HG02610 (cell line): ENCODE measurements at regions not wholly inside any gene's neighbourhood (a gene's known extent, or its start where the extent isn't known, plus 50 kb on each side); places are given as distances from the start of the nearest gene placed in this dataset.
"Not testable (repeated sequence)": the region's sequence is repeated elsewhere in the genome, so short reads cannot be mapped to it uniquely, and the experiment has no call there.

Experiments used
- ATAC-seq: cut with Tn5 transposase; IDR thresholded peaks from one replicate; pipeline ENCODE4 v1.9.1; 2021; ENCODE audit warnings: mild to moderate bottlenecking, moderate library complexity; ENCODE audit not compliant: unreplicated experiment

DNA sequence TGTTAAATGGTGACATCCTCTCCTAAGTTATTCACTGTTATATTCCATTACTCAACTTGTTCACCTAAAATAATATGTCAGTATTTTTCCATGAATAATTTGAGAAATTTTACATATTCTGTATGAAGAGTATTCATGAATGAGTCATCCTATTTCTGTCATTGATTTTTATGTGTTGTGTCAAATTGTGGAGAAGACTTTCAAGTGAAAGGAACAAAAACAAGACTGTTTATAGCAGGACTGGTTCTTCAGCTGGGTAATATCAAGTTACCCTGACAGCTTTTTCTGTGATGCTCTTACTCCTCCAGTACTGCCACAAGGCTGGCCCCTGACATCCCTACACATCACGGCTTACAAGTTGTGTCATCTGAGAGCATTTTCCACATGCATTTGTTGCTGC, 847.7 kb downstream of the NCAM2 start:
- ATAC-seq = no peak

DNA sequence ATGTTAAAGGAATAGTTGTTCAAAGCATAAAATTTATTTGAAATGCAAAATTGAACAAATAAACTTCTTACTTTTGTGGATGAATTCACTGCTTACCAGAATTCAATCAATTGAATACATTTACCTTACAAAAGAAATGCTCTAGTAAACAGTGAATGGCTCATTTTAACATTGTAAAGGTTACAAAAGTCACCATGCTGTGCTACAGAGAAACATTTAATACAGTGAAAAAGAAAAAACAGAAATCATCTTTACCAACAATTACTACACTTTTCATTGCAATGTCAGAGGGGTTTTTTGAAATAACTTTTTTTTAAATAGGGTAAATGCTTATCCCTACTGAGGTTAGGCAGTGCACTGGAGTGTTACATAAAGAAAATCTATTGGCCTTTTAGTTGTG, 853.0 kb downstream of the NCAM2 start:
- ATAC-seq = no peak

DNA sequence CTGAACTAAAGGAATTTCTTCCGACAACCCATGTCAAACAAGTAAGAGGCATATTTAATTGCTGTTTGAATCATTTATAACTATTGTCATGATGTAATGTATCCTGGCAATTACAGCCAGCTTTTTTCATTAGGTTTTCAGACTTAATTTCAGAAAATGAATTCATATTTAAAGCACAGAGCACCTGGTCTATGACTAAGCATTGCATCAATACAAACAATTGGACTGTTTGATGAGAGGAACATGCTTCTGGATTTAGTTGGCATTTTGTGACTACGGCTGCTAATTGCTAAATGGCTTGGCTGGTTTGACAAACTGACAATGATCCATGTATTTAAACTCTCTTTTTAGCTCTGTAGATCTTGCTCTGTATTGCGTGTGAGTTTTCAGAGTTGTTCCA, 853.4 kb downstream of the NCAM2 start:
- no peak for ATAC-seq

DNA sequence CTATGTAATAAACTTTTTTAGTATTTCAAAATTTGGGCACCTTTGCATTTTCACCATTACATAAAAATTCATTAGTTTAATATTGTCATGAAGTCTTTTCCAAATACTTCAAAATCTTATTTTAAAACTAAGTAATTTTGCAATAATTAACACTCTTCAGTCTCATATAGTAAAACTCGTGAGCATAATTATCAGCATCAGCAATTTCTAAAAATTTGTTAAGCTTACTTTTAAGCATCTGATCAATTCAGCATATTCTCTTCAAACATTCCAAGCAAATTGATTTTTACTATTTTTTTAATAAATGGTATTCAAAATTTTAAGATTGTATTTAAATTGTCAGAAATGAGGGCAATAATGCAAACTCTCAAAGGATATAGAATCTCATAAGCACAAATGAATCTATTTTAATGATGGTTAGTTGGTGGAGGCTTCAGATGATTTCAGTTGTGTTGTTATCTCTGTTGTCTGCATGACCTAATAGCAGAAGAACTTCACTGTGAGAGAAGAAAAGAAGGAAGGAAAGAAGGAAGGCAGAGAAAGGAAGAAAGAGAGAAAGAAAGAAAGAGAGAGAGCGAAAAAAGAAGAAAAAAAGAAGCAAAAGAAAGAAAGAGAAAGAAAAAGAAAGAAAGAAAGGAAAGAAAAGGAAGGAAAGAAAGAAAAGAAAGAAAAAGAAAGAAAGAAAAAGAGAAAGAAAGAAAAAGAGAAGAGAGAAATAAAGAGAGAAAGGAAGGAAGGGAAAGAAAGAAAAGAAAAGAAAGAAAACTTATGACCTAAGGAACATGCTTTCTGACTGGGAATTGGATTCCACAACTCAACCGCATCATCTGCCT, 860.5 kb downstream of the NCAM2 start:
- no peak for ATAC-seq

DNA sequence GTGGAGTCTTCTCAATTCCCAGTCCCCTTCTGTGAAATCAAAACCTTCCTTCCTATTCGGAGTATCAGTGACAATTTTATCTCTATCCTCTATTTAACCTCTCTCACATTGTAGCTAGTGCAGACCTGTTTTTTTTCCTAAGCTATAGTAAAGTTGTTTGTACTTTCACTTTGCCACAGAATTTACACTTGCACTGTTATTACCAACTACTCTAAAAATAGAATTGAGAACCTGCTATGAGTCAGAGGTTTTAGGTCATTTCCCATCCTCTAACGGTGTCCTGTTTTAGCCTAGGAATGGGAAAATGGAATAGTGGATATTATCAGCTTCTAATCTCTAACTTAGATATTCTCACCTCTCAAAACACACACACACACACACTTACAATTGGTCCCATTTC, 862.7 kb downstream of the NCAM2 start:
- ATAC-seq = peak; percentile 67

DNA sequence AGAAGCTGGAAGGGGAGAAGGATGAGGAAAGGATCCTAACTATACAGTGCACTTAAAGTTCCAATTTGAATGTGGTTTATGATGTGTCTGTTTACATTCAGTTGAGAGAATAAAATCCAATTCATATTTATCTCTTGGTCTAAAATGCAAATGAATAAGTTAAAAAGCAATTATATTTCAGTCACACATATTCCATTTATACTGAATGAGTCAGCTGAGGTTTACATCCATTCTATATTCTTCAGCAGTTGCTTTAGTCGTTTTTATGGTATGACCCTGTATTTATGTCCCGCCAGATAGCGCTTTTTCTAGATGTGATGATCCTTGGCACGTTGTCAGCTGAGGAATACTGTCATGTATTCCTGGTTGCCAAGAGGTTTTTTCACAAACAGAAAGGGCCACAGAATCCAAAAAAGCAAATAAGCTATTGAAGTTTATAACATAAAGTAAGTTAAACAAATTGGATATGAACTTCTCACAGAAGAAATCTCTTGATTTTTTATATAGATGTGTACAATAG, 866.2 kb downstream of the NCAM2 start:
- ATAC-seq = no peak

DNA sequence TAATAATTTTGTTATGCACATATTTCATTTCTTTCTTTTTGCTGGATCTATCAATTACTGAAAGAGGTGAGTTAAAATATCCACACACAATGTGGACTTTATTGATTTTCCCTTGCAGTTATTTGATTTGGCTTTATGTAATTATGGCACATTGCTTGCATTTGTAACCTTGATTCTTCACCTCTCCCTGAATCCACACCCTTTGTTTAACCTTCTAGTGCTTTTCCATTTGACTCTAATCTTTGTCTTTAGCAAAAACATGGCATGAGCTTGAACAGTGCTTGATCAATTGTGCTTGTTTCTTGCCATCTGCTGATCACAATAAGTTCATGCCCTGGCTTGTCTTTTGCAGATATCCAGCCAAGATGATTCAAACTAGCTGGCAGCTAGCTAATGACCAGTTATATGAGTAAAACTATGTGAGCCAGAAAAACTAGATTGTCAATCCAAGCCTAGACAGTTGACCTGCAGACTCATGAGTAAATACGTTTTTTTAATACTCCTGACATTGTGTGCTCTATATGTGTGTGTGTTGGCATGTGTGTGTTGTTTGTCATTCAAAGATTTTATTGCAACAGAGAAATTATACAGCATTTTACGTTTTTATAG, 899.2 kb downstream of the NCAM2 start:
- no peak for ATAC-seq

DNA sequence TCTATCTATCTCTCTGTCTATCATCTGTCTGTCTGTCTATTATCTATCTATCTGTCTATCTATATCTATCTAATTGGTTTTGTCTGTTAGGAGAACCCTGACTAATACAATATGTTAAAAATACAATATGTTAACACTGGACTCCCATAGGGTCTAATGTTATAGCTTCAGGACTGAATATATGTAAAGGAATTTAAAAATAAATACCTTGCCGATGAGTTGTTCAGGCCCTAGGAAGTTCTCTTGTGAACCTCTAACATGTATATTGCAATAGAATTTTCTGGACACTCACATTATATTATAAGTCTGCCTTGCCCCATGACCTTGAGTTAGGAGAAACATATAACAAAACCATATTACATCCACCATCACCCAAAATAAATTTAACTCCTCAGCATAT, 900.6 kb downstream of the NCAM2 start:
- ATAC-seq = no peak

DNA sequence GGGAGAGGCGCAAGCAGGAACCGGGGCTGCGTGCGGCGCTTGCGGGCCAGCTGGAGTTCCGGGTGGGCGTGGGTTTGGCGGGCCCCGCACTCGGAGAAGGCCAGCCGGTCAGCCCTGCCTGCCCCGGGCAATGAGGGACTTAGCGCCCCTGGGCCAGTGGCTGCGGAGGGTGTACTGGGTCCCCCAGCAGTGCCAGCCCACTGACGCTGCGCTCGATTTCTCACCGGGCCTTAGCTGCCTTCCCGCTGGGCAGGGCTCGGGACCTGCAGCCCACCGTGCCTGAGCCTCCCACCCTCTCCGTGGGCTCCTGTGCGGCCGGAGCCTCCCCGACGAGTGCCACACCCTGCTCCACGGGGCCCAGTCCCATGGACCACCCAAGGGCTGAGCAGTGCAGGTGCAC, 904.2 kb downstream of the NCAM2 start:
- not testable (repeated sequence) for ATAC-seq

DNA sequence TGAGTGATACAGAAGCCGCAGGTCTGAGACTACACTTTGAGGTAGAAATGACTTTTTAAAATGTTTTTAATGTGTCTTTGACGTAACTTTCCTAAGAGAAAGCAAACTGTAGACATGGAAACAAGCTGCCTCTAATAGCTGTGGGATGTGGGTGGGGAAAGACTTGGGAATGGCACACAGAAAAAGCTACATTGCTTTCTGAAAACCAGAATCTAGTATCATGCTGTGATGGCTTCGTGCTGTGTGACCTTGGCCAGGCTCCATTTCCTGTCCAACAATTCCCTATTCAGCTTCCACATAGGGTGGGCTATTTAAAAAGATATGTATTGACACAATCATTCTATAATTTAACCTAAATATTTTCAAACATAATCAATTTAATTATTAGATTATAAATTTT, 909.1 kb downstream of the NCAM2 start:
- ATAC-seq = no peak

DNA sequence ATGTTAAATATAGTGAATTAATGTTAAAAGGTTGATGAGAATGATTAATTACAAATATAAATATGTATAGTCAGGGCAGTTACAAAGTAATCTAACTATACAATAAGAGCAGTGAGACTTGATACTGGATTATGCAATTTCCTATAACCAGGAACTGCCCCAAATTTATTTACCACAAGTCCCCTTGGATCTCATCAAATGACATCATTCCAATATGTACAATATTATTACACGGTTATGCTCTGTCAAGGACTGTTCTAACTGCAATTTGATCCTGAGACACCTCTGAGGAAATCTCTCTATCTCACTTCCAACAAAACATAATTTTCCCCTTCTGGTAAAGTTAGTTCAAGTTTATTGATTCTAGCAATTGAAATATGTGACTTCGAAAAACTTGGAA, 917.6 kb downstream of the NCAM2 start:
- no peak for ATAC-seq

DNA sequence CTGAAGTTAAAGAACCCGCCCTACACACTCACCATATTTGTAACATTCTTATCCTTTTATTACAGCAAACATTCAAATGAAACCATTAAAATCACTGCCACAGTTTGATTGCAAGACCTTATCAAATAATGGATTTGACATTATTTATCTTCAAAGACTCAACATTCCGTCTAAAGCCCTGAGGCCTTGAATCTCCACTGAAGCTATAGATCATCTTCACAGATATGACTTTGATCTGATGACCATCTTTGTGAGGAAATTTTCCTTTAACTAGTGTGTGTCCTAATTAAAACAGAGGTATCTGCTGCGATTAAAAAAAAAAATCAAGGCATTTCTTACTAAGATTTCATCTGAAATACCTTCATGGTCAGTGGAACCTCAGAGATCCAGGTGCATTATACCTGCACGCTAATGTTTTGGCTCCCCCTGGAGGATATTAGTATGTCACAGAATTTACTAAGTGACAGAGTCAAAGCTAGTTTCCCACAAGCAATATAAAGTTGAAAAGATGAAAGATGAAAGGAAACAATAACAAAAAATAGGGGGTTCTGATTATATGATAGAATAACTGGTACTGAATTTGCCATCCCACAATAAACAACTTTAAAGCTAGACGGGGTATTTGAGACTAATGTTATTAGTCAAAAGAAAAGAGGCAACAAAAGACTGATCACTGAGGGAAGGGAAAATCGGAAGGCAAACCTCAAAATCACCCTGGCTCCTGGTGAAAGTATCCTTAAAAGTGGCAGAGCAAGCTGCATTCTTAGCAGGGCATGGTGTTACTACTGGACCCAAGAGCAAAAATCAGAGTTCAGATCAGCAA, 923.4 kb downstream of the NCAM2 start:
- no peak for ATAC-seq

DNA sequence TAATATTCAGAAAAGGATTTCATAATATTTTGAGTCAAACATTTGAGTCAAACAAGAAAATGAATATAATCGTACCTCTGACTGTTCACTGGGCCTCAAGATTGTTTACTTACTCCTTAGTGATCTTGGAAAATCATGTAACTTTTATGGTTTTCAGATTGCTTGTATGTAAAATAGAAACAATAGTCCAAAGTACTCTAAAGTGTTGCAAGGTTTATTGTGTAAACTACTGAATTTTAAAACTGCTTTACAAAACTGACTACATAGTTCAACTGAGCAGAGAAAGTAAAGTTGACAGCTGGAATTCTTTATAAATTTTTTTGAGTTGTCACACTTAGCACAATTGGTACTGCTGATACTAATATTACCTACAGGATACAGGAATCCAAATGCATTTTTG, 931.0 kb downstream of the NCAM2 start:
- no peak for ATAC-seq

DNA sequence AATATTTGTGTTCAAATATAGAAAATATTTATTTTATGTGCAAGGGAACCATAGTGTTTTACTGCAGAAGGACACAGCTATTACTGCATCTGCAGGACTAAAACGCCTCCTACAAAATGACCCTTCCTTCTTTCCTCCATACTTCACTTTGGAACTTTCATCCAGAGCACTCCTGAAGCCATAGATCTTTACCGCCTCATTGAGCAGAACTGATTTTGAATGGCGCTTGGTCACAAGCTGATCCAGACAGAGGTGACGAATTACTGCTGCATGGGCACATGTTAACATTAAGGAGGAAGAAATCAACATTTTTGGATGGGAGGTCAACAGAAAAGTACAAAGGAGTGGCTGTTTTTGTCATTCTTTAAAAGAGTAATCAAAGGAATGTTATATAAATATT, 931.6 kb downstream of the NCAM2 start:
- ATAC-seq = no peak

DNA sequence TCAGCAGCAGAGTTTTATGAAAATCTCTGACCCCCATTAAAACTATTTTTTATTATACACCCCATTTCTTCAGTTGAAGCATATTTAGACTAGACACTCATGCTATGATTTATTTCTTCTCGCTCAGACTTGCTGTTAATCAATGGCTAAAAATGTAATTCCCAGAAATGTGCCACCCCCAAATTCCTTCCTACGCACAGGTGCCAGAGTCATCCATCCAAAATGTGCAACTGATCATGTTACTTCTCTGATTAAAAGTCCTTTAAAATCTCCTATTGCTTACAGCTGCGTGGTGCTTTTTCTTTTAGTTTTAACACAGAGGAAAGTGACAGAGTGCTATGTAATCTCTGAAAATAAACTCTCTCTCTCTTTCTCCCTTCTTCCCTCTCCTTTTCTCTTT, 954.4 kb downstream of the NCAM2 start:
- ATAC-seq = no peak

DNA sequence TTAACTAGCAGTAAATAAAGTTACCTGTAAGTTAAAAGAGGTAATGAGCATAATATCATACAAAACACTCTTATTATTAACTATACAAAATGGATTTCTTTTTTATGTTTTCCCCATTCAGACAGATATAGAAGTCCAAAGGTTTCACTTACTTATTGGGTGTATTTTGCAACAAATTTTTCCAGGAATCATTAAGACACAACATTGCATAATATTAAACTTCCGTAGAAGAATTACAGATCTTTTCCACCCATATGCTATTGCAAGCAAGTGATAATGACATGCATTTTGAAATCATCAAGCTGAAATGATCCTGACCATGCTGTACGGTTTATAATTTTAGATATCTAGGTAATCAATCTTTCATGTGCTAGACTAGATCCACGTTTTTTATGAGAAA, 957.0 kb downstream of the NCAM2 start:
- ATAC-seq = no peak

DNA sequence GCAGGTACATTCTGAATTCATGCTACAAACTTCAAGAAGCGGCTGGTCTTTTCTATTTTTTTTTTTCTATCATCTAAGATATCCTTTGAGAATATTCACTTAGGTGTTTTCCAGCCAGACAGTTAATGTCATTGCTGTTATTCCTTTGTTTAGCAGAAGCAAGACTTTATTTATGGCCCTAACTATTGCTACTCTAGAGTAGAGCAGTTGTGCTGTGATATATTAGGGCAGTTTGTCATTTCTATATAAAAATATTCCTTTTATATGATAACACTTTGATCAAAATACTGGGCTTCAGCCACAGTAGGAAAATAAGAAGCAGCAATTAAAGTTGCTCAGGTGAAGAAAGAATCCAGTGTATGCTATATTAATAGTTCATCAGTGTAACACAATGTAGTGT, 959.3 kb downstream of the NCAM2 start:
- no peak for ATAC-seq

DNA sequence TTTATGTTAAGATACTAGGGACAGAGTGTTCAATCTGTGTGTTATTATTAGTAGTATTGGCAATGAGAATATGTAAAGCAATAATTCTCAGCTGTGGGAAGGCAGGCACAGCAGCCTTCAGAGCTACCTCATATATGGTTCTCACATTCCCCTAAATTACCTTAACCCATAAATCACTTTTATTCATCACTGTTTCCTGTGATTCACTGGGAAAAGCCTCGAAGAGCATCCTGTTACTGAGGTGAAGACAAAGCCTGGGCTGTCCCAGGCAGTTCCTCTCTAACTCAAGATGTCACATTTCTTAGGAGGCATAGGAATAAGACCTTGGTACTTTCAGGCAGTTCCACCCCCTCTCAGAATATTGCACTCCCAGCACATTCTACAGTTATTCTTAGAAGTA, 965.7 kb downstream of the NCAM2 start:
- no peak for ATAC-seq

DNA sequence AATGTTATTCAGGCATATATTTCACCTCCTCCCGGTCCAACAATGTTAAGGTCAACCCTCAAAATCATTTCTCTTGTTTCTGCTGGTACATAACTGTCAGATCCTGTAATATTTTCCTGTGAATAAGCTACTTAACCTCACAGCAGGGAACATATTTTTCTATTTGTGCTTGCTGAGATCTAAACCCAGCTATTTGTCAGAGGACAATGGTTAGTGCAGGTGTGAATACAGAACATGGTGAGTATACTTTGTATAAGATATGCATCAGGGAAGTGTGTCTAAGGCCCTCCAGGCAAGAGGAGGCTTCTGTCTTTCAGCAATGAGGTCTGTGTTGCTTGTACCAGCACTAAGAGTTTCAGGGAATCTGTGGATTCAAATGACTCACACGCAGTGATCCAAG, 970.6 kb downstream of the NCAM2 start:
- no peak for ATAC-seq

DNA sequence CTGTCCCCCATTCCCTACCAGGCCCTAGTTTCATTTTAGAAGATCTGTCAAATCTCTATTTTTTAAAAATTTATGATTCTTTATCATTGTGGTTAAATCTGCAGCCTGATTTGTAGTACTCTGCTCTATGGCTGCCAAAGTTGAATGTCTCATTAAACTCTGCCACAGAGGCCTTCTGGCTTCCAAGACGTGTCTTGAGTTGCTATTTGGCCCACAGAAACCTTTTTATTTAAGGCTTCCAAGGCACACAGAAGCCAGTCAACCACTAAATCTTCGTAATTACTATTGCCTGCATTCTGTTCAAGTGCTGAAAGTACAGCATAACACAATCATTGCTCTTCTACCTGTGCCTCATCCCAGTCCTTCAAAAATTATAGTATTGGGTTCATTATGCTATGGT, 971.0 kb downstream of the NCAM2 start:
- ATAC-seq = no peak

DNA sequence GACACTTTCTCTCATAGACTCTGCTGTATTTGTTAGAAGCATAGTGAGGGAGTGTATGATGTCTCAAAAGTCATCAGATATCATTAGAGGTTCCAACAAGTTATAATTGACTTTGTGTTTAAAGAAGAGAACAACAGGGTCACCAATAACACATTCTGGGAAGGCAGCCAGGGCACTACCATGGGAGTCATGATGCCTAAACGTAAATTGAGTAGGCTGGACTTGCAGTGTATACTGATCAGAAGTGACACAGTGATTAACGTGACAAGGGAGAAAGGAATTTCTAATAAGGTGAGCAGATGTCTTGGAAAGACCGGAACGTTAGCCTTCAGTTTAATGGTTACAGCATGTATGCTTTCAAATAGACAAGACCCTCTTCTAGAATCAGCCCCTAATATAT, 973.2 kb downstream of the NCAM2 start:
- no peak for ATAC-seq

DNA sequence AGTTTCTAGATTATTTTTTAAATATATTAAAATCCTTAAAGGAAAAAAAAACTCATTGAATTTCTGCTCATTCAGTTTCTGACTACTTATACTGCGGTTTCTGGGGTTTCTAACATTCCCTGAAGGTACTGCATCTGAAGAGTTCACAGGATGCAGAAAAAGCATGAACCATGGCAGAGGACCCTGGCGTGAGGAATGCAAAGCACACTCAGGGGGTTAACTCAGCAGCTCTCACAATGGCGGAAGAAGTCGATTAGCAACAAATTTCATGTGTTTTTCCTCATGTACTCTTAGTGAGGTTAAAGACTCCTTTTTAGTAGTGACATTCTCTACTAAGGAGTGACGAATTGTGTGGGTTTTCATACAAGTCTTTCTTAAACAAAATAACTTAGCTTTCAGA, 975.6 kb downstream of the NCAM2 start:
- no peak for ATAC-seq
